Glutamatergic neuron (in vitro differentiated cells): ENCODE measurements at regions not wholly inside any gene's neighbourhood (a gene's known extent, or its start where the extent isn't known, plus 50 kb on each side); places are given as distances from the start of the nearest gene placed in this dataset.

ENCODE experiments used
- DNase-seq: peaks from one replicate; pipeline ENCODE4 v3.0.0; 2022
- H3K27ac Mint-ChIP-seq: one replicate; pipeline ENCODE4 v1.8.0; 2020; ENCODE audit warnings: mild to moderate bottlenecking, mixed read lengths, inconsistent platforms; ENCODE audit not compliant: unreplicated experiment
- H3K27me3 Mint-ChIP-seq: one replicate; pipeline ENCODE4 v1.8.0; 2020; ENCODE audit warnings: mild to moderate bottlenecking, moderate library complexity, mixed read lengths, inconsistent platforms; ENCODE audit not compliant: unreplicated experiment
- H3K36me3 Mint-ChIP-seq: one replicate; pipeline ENCODE4 v1.8.0; 2020; ENCODE audit warnings: mild to moderate bottlenecking, mixed read lengths, inconsistent platforms; ENCODE audit not compliant: unreplicated experiment
- H3K4me1 Mint-ChIP-seq: one replicate; pipeline ENCODE4 v1.8.0; 2020; ENCODE audit warnings: mild to moderate bottlenecking, low read depth, mixed read lengths, inconsistent platforms; ENCODE audit not compliant: unreplicated experiment
- H3K4me3 Mint-ChIP-seq: one replicate; pipeline ENCODE4 v1.8.0; 2020; ENCODE audit warnings: mild to moderate bottlenecking, mixed read lengths, inconsistent platforms; ENCODE audit not compliant: unreplicated experiment
- H3K9me3 Mint-ChIP-seq: one replicate; pipeline ENCODE4 v1.8.0; 2020; ENCODE audit warnings: mild to moderate bottlenecking, moderate library complexity, mixed read lengths, inconsistent platforms; ENCODE audit not compliant: unreplicated experiment
- TF ChIP-seq, protein P1 (sequence below): fragments of 200-600 bp; sonication (generic); IDR thresholded peaks from one replicate; pipeline ENCODE4 v1.5.0; 2021; ENCODE audit not compliant: partially characterized antibody, unreplicated experiment

DNA sequence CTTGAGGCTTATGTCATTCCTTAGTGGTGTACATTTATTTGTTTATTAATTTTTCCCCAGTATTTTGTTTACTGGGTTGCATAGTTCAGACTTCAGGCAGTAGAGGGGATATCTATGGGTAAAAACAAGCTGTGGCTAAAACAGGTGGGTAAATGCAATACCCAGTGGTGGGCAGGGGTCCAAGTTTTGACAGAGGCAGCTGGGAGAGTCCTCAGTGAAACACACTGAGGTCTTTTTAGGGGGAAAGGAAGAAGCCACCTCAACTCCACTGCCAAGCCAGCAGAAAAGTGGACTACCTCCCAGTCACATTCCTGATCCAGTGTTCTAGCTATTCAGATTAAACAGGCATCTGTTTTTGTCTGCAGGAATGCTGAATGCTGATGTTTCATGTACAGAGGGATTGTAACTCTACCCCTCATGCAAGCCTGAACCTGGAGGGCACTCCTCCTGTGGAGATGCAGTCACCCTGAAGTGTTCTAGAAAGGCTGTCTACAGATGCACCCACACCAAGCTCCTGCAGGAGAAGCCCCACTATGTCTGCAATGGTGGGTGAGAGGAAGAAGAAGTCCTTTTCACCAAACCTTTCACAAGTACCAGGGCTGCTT lies 757.8 kb downstream of the INHBA start:
- Mint-ChIP-seq H3K9me3 (peaks cover 11% of the 10 kb centered on the region), H3K27me3 (peaks cover 2% of the 10 kb centered on the region), H3K36me3 (peaks cover 18% of the 10 kb centered on the region), H3K4me1 (no peaks in the 10 kb centered on the region), H3K27ac (no peak overlapping the region), H3K4me3 (no peak overlapping the region)
- TF ChIP-seq, protein P1, sequence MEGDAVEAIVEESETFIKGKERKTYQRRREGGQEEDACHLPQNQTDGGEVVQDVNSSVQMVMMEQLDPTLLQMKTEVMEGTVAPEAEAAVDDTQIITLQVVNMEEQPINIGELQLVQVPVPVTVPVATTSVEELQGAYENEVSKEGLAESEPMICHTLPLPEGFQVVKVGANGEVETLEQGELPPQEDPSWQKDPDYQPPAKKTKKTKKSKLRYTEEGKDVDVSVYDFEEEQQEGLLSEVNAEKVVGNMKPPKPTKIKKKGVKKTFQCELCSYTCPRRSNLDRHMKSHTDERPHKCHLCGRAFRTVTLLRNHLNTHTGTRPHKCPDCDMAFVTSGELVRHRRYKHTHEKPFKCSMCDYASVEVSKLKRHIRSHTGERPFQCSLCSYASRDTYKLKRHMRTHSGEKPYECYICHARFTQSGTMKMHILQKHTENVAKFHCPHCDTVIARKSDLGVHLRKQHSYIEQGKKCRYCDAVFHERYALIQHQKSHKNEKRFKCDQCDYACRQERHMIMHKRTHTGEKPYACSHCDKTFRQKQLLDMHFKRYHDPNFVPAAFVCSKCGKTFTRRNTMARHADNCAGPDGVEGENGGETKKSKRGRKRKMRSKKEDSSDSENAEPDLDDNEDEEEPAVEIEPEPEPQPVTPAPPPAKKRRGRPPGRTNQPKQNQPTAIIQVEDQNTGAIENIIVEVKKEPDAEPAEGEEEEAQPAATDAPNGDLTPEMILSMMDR, result no peak
- no peak for DNase-seq

DNA sequence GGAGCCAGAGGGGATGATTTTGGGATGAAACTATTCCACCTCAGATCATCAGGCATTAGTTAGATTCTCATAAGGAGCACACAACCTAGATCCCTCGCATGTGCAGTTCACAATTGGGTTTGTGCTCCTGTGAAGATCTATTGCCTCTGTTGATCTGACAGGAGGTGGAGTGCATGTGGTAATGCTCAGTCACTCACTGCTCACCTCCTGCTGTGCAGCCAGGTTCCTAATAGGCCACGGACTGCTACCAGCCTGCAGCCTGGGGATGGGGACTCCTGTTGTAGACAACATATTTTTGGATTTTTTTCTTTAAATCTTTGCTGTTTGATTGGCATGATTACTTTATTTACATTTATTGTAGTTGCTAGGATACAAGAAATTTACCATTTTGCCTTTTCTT lies 765.0 kb downstream of the INHBA start:
- Mint-ChIP-seq H3K27me3 (no peaks in the 10 kb centered on the region), H3K4me1 (no peaks in the 10 kb centered on the region), H3K27ac (no peak overlapping the region), H3K9me3 (peaks cover under 1% of the 10 kb centered on the region), H3K36me3 (peaks cover 9% of the 10 kb centered on the region), H3K4me3 (no peak overlapping the region)
- no peak for DNase-seq
- TF ChIP-seq, protein P1, result no peak

DNA sequence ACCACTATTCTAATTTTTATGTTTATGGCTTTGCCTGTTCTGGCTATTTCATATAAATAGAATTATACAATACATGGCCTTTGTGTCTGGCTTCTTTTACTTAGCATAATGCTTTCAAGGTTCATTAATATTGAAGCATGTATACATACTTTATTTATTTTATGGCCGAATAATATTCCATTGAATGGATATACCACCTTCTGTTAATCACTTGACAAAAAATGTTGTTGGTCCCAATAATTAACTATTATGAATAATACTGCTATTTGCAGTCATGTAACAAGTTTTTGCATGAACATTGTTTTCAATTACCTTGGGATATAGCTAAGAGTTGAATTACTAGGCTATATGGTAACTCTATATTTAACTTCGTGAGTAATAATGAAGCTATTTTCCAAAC lies 767.5 kb downstream of the INHBA start:
- Mint-ChIP-seq H3K9me3 (no peaks in the 10 kb centered on the region), H3K36me3 (peaks cover 4% of the 10 kb centered on the region), H3K4me3 (no peak overlapping the region), H3K4me1 (no peaks in the 10 kb centered on the region), H3K27me3 (no peaks in the 10 kb centered on the region), H3K27ac (no peak overlapping the region)
- no peak for DNase-seq
- TF ChIP-seq, protein P1, result no peak

DNA sequence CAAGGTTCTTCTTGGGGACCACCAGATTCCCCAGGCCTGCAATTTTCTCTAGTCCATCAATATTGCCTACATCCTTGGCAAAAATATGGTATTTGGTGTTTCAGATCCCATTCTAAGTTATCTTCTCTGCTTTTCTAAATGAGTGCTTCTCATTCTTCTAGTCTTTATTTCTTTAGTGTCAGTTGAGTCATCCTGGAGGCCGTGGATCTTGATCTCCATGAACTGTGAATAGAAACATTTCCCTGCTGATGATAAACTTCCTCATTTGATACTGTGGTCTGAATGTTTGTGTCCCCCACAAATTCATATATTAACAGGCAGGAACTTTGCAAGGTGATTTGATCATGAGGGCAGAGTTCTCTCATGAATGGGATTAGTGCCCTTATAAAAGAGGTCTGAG lies 779.3 kb downstream of the INHBA start:
- TF ChIP-seq, protein P1, result no peak
- no peaks in the 10 kb centered on the region for H3K4me1 Mint-ChIP-seq
- H3K27ac Mint-ChIP-seq, result no peak overlapping the region
- no peaks in the 10 kb centered on the region for H3K9me3 Mint-ChIP-seq
- no peaks in the 10 kb centered on the region for H3K36me3 Mint-ChIP-seq
- DNase-seq, result no peak
- H3K27me3 Mint-ChIP-seq, result no peaks in the 10 kb centered on the region
- no peak overlapping the region for H3K4me3 Mint-ChIP-seq

DNA sequence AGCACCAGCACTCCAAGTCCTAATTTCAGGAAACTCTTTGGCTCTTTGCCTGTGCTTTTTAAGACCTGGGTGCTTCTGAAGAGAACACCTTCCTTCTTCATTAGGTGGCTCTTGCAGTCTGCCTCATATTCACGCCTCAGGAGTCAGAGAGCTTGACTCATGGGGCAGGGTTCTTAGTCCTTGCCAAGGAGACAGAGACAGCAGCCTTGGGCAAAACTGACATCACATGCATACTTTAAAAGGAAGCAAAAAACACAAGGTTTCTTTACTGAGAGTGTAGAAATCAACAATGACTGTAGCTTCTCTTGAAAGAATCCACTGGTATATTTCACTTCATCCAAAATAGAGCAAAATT lies 780.6 kb downstream of the INHBA start:
- H3K27ac Mint-ChIP-seq, result no peak overlapping the region

More for the DNA sequence above, 780.6 kb downstream of the INHBA start:
- H3K4me3 Mint-ChIP-seq, result no peak overlapping the region
- DNase-seq, result no peak
- H3K36me3 Mint-ChIP-seq, result no peaks in the 10 kb centered on the region
- TF ChIP-seq, protein P1, result no peak
- H3K27me3 Mint-ChIP-seq, result no peaks in the 10 kb centered on the region
- H3K4me1 Mint-ChIP-seq, result no peaks in the 10 kb centered on the region
- H3K9me3 Mint-ChIP-seq, result no peaks in the 10 kb centered on the region
